T-helper 2 cell treated with Interferon-gamma antibody and Interleukin-4, amounts not matched to agents 5 μg/mL and 100 μg/mL, for 36 hours (primary cell): ENCODE measurements at regions not wholly inside any gene's neighbourhood (a gene's known extent, or its start where the extent isn't known, plus 50 kb on each side); places are given as distances from the start of the nearest gene placed in this dataset.
"Not testable (repeated sequence)": the region's sequence is repeated elsewhere in the genome, so short reads cannot be mapped to it uniquely, and the experiment has no call there.

Experiments used
- DNase-seq: peaks from one replicate; pipeline ENCODE4 v3.0.0; 2021; ENCODE audit warnings: low spot score
- H3K27ac Mint-ChIP-seq: one replicate; pipeline ENCODE4 v1.8.0; 2021; ENCODE audit warnings: mild to moderate bottlenecking, mixed read lengths
- H3K27me3 Mint-ChIP-seq: one replicate; pipeline ENCODE4 v1.8.0; 2021; ENCODE audit warnings: low read depth, mixed read lengths
- H3K36me3 Mint-ChIP-seq: one replicate; pipeline ENCODE4 v1.8.0; 2021; ENCODE audit warnings: low read depth, mixed read lengths
- H3K4me1 Mint-ChIP-seq: one replicate; pipeline ENCODE4 v1.8.0; 2021; ENCODE audit warnings: low read depth, mixed read lengths
- H3K4me3 Mint-ChIP-seq: one replicate; pipeline ENCODE4 v1.8.0; 2022; ENCODE audit warnings: mild to moderate bottlenecking, moderate library complexity, mixed read lengths
- H3K9me3 Mint-ChIP-seq: one replicate; pipeline ENCODE4 v1.8.0; 2021; ENCODE audit warnings: mixed read lengths

DNA sequence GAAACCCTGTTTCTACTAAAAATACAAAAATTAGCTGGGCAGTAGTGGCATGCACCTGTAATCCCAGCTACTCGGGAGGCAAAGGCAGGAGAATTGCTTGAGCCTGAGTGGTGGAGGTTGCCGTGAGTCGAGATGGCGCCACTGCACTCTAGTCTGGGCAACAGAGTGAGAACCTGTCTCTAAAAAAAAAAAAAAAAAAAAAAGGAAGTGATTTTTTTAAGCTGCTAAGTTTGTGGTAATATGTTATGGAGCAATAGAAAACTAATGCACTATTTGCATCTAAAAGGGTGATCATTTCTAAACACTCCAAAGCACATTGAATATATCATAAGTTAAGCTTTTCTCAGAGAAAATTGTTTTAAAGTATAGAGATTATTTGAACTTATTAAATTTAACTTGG lies 244.8 kb upstream of the SPAG17 start:
- H3K36me3 Mint-ChIP-seq = no peaks in the 10 kb centered on the region
- no peak overlapping the region for H3K27ac Mint-ChIP-seq
- DNase-seq = no peak
- peaks cover 12% of the 10 kb centered on the region for H3K9me3 Mint-ChIP-seq
- H3K27me3 Mint-ChIP-seq = no peaks in the 10 kb centered on the region
- no peaks in the 10 kb centered on the region for H3K4me1 Mint-ChIP-seq
- no peak overlapping the region for H3K4me3 Mint-ChIP-seq

DNA sequence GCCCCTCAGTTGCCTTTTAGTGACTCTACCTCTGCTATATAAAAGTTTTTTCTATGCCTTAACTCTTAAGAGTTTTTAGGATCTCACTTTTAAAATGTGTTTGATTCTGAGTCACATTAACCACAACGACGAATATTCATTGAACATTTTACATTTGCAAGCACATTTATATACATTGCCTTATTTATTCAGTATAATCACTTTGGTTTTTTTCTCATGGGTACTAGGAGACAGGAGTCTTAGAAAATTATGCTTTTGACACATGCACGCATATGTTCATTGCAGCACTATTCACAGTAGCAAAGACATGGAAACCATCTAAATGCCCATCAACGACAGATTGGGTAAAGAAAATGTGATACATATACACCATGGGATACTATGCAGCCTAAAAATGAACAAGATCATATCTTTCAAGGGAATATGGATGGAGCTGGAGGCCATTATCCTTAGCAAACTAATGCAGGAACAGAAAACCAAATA lies 236.9 kb upstream of the SPAG17 start:
- H3K9me3 Mint-ChIP-seq = peaks cover 3% of the 10 kb centered on the region
- H3K27me3 Mint-ChIP-seq = no peaks in the 10 kb centered on the region
- H3K4me3 Mint-ChIP-seq = no peak overlapping the region
- no peak overlapping the region for H3K27ac Mint-ChIP-seq
- DNase-seq = no peak
- no peaks in the 10 kb centered on the region for H3K4me1 Mint-ChIP-seq
- H3K36me3 Mint-ChIP-seq = no peaks in the 10 kb centered on the region

DNA sequence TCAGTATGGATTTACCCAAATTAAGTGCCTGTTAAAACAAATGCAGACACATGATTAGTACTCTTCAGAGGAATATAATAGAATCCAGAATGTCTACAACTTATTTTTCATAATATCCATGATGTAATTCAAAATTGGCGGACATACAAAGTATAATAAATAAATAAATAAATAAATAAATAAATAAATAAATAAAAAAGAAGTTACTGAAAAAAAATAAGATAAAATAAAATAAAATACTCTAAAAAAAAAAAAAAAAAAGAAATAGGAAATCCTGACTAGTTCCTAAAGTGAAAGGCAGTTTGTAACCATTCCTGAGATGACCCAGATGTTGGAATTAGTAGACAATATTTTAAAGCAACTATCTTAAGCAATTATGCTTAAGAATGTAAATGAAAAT lies 219.0 kb upstream of the SPAG17 start:
- Mint-ChIP-seq H3K27ac (no peak overlapping the region), H3K36me3 (no peaks in the 10 kb centered on the region), H3K9me3 (peaks cover 26% of the 10 kb centered on the region), H3K27me3 (no peaks in the 10 kb centered on the region), H3K4me1 (no peaks in the 10 kb centered on the region), H3K4me3 (no peak overlapping the region)
- no peak for DNase-seq

DNA sequence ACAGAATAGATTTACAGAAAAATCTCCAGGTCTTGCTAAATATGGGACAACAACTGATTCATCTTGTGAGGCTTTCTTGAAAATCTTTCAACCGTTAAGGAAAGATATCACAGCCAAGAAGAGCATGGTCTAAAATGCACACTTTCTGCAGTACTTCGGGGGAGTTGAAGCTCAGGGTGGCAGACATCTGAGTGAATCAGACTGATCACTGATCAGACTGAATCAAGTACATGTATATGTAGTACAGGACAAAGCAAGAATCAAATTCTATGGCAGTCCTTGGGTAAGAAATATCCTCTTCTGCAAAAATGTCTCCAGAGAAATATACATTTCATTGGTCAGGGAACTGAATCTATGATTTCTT lies 212.4 kb upstream of the SPAG17 start:
- H3K4me3 Mint-ChIP-seq = no peak overlapping the region
- H3K36me3 Mint-ChIP-seq = no peaks in the 10 kb centered on the region
- H3K27ac Mint-ChIP-seq = no peak overlapping the region
- peaks cover 3% of the 10 kb centered on the region for H3K9me3 Mint-ChIP-seq
- no peak for DNase-seq
- H3K4me1 Mint-ChIP-seq = no peaks in the 10 kb centered on the region
- no peaks in the 10 kb centered on the region for H3K27me3 Mint-ChIP-seq

DNA sequence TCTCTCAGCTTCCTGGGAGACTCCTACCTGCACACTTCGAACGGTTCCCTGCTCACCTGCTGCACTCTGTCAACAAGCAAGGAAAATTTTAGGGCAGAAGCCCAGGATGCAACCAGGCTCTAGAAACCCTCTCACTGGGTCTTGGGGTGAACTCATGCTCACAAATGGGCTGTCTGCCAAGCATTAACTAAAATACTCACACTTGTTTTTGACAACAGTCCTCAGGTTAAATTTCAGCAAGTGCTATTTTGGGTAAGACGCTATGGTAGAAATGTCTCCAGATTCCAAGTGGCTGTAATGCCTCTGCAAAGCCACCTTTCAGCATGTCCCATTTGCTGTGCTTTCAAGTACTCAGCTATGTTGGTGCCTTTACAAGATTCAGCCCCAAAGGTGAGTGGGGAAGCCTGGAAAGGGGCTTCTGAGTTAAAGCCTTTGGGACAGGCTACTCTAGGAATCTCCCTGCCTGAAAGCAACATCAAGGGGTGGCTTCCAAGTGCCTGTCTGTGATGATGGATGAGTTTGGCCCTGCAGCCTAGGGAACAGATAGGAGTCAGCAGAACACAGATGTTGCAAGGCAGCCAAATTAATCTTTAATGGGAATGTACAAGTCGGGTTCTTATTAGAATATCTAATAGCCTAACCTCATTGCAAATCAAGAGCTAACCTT lies 211.9 kb upstream of the SPAG17 start:
- Mint-ChIP-seq H3K9me3 (peaks cover 3% of the 10 kb centered on the region), H3K27me3 (no peaks in the 10 kb centered on the region), H3K4me1 (no peaks in the 10 kb centered on the region), H3K4me3 (no peak overlapping the region), H3K36me3 (no peaks in the 10 kb centered on the region), H3K27ac (no peak overlapping the region)
- DNase-seq = no peak

DNA sequence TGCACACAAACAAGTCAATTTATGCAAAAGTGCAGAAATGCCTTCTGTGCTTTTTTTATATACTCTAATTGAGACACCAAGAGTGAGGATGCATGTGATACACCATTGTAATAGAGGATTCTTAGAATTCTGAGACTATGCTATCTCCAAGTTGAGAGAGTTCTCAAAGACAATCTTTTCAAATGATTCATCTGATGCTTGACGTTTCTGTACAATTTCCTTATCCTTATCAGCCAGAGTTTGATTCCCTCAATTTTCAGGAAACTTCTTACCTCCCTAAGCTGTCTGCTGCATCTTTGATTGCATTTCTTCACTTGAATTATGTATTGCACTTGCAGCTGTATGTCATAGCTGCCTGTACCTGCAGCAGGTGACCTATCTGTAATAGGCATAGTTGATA lies 211.3 kb upstream of the SPAG17 start:
- Mint-ChIP-seq H3K36me3 (no peaks in the 10 kb centered on the region), H3K27me3 (no peaks in the 10 kb centered on the region), H3K4me3 (no peak overlapping the region), H3K4me1 (no peaks in the 10 kb centered on the region), H3K27ac (no peak overlapping the region), H3K9me3 (peaks cover 3% of the 10 kb centered on the region)
- no peak for DNase-seq

DNA sequence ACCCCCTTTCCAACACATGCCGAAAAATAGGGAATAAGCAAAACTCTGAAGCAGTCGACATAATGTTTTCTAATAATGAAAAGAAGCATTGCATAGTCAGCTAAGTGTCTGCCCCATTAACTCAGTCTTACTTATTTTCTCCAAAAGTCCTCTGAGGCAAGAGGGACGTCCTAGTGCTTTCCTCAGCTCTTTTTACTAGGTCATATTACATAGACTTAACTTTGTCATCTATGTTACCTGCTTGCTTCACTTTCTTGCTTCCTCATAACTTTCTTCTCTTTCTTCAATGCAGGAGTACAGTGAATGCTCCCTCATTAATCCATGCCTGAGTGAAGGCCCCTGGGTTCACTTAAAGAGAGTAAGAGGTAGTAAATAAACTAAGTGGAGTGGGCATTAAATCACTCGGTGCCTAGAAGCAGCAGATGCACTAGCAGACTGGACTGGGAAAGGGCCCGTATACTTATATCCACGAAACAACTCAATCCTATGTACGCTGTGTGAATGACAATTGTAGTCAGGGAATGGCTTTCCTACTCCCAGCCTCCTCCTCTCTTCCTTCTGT lies 210.5 kb upstream of the SPAG17 start:
- Mint-ChIP-seq H3K4me1 (no peaks in the 10 kb centered on the region), H3K4me3 (no peak overlapping the region), H3K9me3 (peaks cover 3% of the 10 kb centered on the region), H3K36me3 (no peaks in the 10 kb centered on the region), H3K27me3 (no peaks in the 10 kb centered on the region), H3K27ac (no peak overlapping the region)
- DNase-seq = no peak

DNA sequence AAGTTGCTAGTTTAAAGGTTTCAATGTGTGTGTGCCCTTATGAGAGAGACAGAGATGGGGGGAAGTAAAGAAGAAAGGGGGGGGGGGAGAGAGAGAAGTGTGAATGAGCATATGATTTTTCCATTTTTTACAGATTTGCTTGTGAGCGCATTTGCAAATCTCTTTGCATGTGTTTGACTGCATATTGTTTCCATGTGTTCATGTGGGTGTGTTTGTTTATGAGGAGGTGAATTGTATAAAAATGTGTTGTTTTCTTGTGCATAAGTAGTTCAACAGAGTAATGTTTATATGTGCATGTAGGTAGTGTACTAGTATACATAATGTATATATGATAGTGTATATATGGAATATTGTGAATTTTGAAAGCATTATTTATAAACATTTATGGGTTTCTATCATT lies 205.9 kb upstream of the SPAG17 start:
- no peak for DNase-seq
- no peaks in the 10 kb centered on the region for H3K9me3 Mint-ChIP-seq
- H3K36me3 Mint-ChIP-seq = no peaks in the 10 kb centered on the region
- no peak overlapping the region for H3K4me3 Mint-ChIP-seq
- H3K27ac Mint-ChIP-seq = no peak overlapping the region
- no peaks in the 10 kb centered on the region for H3K4me1 Mint-ChIP-seq
- H3K27me3 Mint-ChIP-seq = no peaks in the 10 kb centered on the region

DNA sequence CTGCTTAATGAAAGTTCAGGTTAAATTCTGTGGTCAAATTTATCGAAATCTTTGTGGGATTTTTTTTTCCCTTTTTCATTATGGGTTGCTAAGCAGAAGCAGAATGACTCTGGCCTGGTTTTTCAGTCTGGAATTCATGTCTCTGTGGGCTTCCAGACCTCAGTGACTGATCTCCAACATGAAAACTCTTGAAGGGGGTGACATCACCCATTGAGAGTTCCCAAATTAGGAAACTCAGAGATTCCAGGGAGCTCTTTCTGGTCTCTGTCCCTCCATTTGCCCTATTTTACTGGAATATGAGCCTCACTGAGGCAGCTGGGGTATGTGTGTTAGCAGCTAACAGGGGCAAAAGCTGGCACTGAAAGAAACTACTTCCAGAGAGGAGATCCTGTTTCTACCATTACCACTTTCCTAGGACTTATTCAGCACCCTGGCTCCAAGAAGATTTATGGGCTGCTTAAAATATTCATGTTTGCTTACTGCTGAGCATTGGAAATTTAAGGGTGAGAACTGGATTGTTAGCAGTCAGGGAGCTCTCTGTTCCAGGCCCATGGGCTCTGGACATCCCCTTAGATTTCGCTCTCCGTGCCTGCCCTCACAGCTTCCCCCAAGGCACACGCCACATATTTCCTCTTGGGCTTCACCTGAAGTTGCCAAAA lies 203.4 kb upstream of the SPAG17 start:
- no peaks in the 10 kb centered on the region for H3K27me3 Mint-ChIP-seq
- no peaks in the 10 kb centered on the region for H3K4me1 Mint-ChIP-seq
- no peak overlapping the region for H3K27ac Mint-ChIP-seq
- no peak for DNase-seq
- no peaks in the 10 kb centered on the region for H3K36me3 Mint-ChIP-seq
- H3K9me3 Mint-ChIP-seq = no peaks in the 10 kb centered on the region
- no peak overlapping the region for H3K4me3 Mint-ChIP-seq

DNA sequence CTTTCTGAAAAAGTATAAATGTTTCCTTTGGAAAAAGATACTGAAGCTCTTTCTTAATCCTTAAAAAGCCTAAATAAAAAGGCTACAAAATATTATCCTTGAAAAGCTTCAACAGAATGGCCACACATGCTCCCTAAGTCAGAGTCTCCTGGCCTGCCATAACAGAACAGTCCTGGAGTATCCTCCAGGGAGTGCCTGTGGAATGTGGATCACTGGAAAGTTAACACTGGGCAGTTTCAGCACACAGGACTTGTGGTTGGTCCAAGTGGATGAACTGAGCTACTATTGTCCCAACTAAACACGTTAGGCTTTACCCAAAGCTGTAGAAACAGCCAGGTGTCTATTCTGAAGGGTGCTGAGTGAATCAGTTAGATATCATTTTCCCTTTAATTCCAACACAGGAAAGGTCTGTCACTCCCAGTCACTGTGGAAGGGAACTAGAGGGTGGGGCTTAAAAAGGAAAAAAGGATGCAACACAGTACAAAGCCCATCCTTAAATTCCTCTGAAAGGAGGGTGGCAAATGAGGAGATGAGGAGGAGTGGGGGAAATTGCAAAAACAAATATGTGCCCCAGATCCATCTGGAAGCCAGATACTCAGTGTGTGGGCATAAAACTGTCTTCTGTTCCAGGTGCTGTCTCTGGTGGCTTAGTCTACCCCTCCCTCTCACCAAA lies 196.3 kb upstream of the SPAG17 start:
- DNase-seq = no peak
- peaks cover 10% of the 10 kb centered on the region for H3K9me3 Mint-ChIP-seq

DNA sequence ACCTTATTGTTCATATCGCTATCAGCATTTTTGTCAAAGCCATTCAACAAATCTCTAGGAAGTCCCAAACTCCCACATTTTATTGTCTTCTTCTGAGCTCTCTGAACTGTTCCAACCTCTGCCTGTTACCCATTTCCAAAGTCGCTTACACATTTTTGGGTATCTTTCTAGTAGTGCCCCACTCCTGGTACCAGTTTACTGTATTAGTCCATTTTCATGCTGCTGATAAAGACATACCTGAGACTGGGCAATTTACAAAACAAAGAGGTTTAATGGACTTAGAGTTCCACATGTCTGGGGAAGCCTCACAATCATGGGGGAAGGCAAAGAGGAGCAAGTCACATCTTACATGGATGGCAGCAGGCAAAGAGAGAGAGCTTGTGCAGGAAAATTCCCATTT lies 192.2 kb upstream of the SPAG17 start:
- not testable (repeated sequence) for H3K27ac Mint-ChIP-seq, H3K4me3 Mint-ChIP-seq, H3K4me1 Mint-ChIP-seq, DNase-seq, H3K36me3 Mint-ChIP-seq, H3K27me3 Mint-ChIP-seq
- H3K9me3 Mint-ChIP-seq = peaks cover 30% of the 10 kb centered on the region

More for the DNA sequence above, 196.3 kb upstream of the SPAG17 start:
- no peaks in the 10 kb centered on the region for H3K27me3 Mint-ChIP-seq
- no peaks in the 10 kb centered on the region for H3K4me1 Mint-ChIP-seq
- H3K27ac Mint-ChIP-seq = no peak overlapping the region
- H3K36me3 Mint-ChIP-seq = no peaks in the 10 kb centered on the region
- H3K4me3 Mint-ChIP-seq = no peak overlapping the region

DNA sequence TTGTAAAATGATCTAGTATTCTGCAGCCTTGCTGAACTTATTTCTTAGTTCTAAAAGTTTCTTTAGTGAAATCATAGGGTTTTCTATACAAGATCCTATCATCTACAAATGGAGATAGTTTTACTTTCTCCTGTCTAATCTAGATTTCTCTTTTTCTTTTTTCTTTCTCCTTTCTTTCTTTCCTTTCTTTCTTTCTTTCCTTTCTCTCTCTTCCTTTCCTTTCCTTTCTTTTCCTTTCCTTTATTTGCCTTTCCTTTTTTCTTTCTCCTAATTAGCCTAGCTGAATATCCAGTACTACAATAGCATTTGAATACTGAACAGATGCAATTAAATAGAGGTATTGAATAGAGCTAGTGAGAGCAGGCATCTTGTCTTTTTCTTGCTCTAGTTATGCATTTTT lies 186.6 kb upstream of the SPAG17 start:
- no peak overlapping the region for H3K4me3 Mint-ChIP-seq
- peaks cover 39% of the 10 kb centered on the region for H3K9me3 Mint-ChIP-seq
- H3K27me3 Mint-ChIP-seq = no peaks in the 10 kb centered on the region
- no peaks in the 10 kb centered on the region for H3K36me3 Mint-ChIP-seq
- H3K4me1 Mint-ChIP-seq = no peaks in the 10 kb centered on the region
- H3K27ac Mint-ChIP-seq = no peak overlapping the region
- DNase-seq = no peak

DNA sequence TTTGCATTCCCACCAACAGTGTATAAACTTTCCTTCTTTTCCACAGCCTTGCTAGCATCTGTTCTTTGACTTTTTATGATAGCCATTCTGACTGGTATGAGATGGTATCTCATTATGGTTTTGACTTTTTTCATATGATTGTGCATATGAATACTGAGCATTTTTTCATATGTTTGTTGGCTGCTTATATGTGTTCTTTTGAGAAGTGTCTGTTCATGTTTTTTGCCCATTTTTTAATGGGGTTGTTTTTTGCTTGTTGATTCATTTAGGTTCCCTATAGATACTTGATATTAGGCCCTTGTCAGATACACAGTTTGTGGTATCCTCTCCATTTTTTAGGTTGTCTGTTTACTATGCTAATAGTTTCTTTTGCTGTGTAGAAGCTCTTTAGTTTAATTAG lies 185.8 kb upstream of the SPAG17 start:
- no peaks in the 10 kb centered on the region for H3K36me3 Mint-ChIP-seq
- no peak overlapping the region for H3K4me3 Mint-ChIP-seq
- H3K27ac Mint-ChIP-seq = no peak overlapping the region
- H3K27me3 Mint-ChIP-seq = no peaks in the 10 kb centered on the region
- DNase-seq = no peak
- H3K9me3 Mint-ChIP-seq = peaks cover 45% of the 10 kb centered on the region
- no peaks in the 10 kb centered on the region for H3K4me1 Mint-ChIP-seq

DNA sequence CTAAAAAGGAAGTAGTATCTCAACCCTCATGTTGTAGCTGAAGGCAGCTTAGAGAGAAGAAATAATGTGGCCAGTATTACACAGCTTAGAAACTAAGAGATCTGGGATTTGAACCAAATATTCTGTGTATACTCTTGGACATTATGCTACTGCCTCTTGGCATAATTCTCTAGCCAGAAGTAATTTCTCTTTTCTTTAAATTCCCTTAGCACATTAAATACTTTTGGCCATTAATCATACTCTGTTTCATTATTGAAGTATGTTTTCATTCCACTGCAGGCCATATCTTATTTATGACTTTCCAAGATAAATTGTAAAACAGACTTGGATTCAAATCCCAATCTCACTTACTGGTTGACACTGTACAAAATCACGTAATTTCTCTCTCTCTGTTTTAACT lies 181.3 kb upstream of the SPAG17 start:
- Mint-ChIP-seq H3K9me3 (peaks cover 51% of the 10 kb centered on the region), H3K36me3 (no peaks in the 10 kb centered on the region), H3K4me3 (no peak overlapping the region), H3K27ac (no peak overlapping the region), H3K27me3 (no peaks in the 10 kb centered on the region), H3K4me1 (no peaks in the 10 kb centered on the region)
- no peak for DNase-seq
